K562 (cell line): ENCODE measurements at regions not wholly inside any gene's neighbourhood (a gene's known extent, or its start where the extent isn't known, plus 50 kb on each side); places are given as distances from the start of the nearest gene placed in this dataset.

Experiments
- ATAC-seq: fragments of 200-7000 bp; cut with Tn5 transposase; 3 replicates; pipeline ENCODE4 v1.9.1; 2020; ENCODE audit warnings: moderate library complexity
- BruUV-seq: library from RNA; stranded (reverse); fragments of 400-500 nt; replicated peaks from 2 replicates; lab custom pipeline; 2021; lab: Mats Ljungman, UMichigan
- CTCF ChIA-PET: fragments of 300-600 bp; formaldehyde crosslinking; extraction: SDS; loops from one replicate; lab custom pipeline; 2021; ENCODE audit warnings: low intra/inter-chr PET ratio; lab: Yijun Ruan, JAX
- POLR2A ChIA-PET: fragments of 300-600, 350-650 bp; sonication (Branson Sonifier 250); formaldehyde crosslinking; extraction: SDS; loops from one replicate; lab custom pipeline; 2021; ENCODE audit warnings: antibody characterized with exemption, inconsistent platforms; lab: Yijun Ruan, JAX
- DNase-seq, 4 experiments: peaks; one replicate each; pipeline versions ENCODE4 v3.0.0 to v3.0.0-alpha.2; 2011 to 2018; ENCODE audit warnings: low spot score in 3 of 4, mixed read lengths in 3 of 4; ENCODE audit errors: extremely low read depth in 1 of 4
- FAIRE-seq: peaks from 2 replicates; lab custom pipeline; 2011; peaks lifted over from hg19 to GRCh38; lab: Jason Lieb, UNC
- H2AFZ ChIP-seq: 2 replicates; pipeline ENCODE4 v1.6.0; 2011; ENCODE audit warnings: low read depth, low read length, control low read depth, inconsistent platforms
- H3K27ac ChIP-seq: fragments of 200-600 bp; 3 replicates; pipeline ENCODE4 v1.8.0; 2011; ENCODE audit warnings: low read depth, mild to moderate bottlenecking, control low read depth, inconsistent platforms, low read length, moderate library complexity, mixed read lengths; ENCODE audit errors: extremely low read depth
- H3K27me3 ChIP-seq, 2 experiments: fragments of 300-600 bp in 1 of 2; 2 replicates in 1 of 2; 3 replicates in 1 of 2; pipeline versions ENCODE4 v1.6.0 to v1.8.0; 2011; ENCODE audit warnings: inconsistent platforms in 2 of 2, low read length in 2 of 2, mild to moderate bottlenecking in 1 of 2, mixed read lengths in 1 of 2, moderate library complexity in 1 of 2; ENCODE audit not compliant: control insufficient read depth in 2 of 2, insufficient read depth in 2 of 2
- H3K36me3 ChIP-seq: fragments of 300-600 bp; 3 replicates; pipeline ENCODE4 v1.8.0; 2011; ENCODE audit warnings: mild to moderate bottlenecking, low read length, inconsistent platforms; ENCODE audit not compliant: control insufficient read depth, insufficient read depth
- H3K4me1 ChIP-seq, 2 experiments: fragments of 200-600 bp in 1 of 2; replicated peaks in 1 of 2; 2 replicates in 1 of 2; 3 replicates in 1 of 2; pipeline versions ENCODE4 v1.5.1 to v1.8.0; 2011; ENCODE audit warnings: inconsistent platforms in 2 of 2, low read length in 2 of 2, mild to moderate bottlenecking in 1 of 2, mixed read lengths in 1 of 2, moderate library complexity in 1 of 2; ENCODE audit not compliant: control insufficient read depth in 2 of 2, insufficient read depth in 2 of 2
- H3K4me2 ChIP-seq: 2 replicates; pipeline ENCODE4 v1.6.1; 2011; ENCODE audit warnings: low read length, control low read depth, inconsistent platforms, mixed read lengths; ENCODE audit not compliant: insufficient read depth
- H3K4me3 ChIP-seq: fragments of 200-600 bp; sonication (generic), shearing (Covaris generic); 2 replicates; pipeline ENCODE4 v1.5.1; 2016; ENCODE audit warnings: control low read depth, inconsistent platforms
- H3K79me2 ChIP-seq: fragments of 200-600 bp; 3 replicates; pipeline ENCODE4 v1.8.0; 2011; ENCODE audit warnings: low read length, inconsistent platforms; ENCODE audit not compliant: control insufficient read depth, insufficient read depth
- H3K9ac ChIP-seq, 2 experiments: 2 replicates each; pipeline versions ENCODE4 v1.6.0 to v1.6.1; 2011; ENCODE audit warnings: low read depth in 2 of 2, low read length in 2 of 2, control low read depth in 1 of 2, inconsistent platforms in 1 of 2, mild to moderate bottlenecking in 1 of 2, mixed read lengths in 1 of 2; ENCODE audit not compliant: insufficient read depth in 1 of 2
- H3K9me1 ChIP-seq: one replicate; pipeline ENCODE4 v1.6.0; 2011; ENCODE audit warnings: inconsistent platforms, mild to moderate bottlenecking, low read length, moderate library complexity; ENCODE audit not compliant: control insufficient read depth, insufficient read depth
- H3K9me3 ChIP-seq: replicated peaks from 2 replicates; pipeline ENCODE4 v1.5.1; 2011; ENCODE audit warnings: low read depth, low read length, inconsistent platforms; ENCODE audit not compliant: control insufficient read depth, insufficient read depth
- H4K20me1 ChIP-seq: replicated peaks from 2 replicates; pipeline ENCODE4 v1.6.1; 2011; ENCODE audit warnings: low read length, inconsistent platforms, mixed read lengths; ENCODE audit not compliant: control insufficient read depth, insufficient read depth
- POLR2B ChIP-seq: fragments of 450-650 bp; IDR thresholded peaks from 2 replicates; pipeline ENCODE4 v1.6.1; 2018; ENCODE audit warnings: low read depth; ENCODE audit not compliant: partially characterized antibody
- ZBTB11 ChIP-seq, 3 experiments: fragments of 200-800 bp in 1 of 3; fragments of 250-450 bp in 1 of 3; fragments of 450-650 bp in 1 of 3; sonication (Bioruptor Pico) in 1 of 3; sonication (Bioruptor generic) in 1 of 3; formaldehyde crosslinking in 1 of 3; IDR thresholded peaks; 2 replicates each; pipeline versions ENCODE4 v1.6.1 to v1.8.0; 2016 to 2022; ENCODE audit warnings: mild to moderate bottlenecking in 2 of 3, missing genetic modification characterization in 2 of 3, missing compliant biosample characterization in 1 of 3, moderate library complexity in 1 of 3
- WGBS: fragments of 100-300 bp; shearing (Covaris generic); methylation state at CpG from one replicate; pipeline ENCODE4 v1.1.6; 2016; ENCODE audit warnings: low coverage, mixed read lengths; ENCODE audit not compliant: insufficient coverage; ENCODE audit errors: missing lambda C conversion rate; 5-methylcytosine and 5-hydroxymethylcytosine counted together
- in situ Hi-C: fragments of 300-500 bp; cut with MboI; formaldehyde crosslinking; loops from 4 replicates; pipeline ENCODE4 v1.15.0; 2018; ENCODE audit warnings: inconsistent platforms, mixed read lengths
- intact Hi-C: fragments of 100-400 bp; cut with micrococcal nuclease; formaldehyde crosslinking; loops from 2 replicates; pipeline ENCODE4 v1.14.2; 2022

GRCh38 chr17:62130739-62131138 is 65.7 kb upstream of the MED13 start:
- DNase-seq = no peak
- no peak for ATAC-seq
- 93% methylated on average over 1 of the region's 1 CpG for WGBS
- no peak for FAIRE-seq
- TF ChIP-seq POLR2B (no peak), ZBTB11 (CRISPR knock-in tag; IDR thresholded peaks at IDR 0.05) (peak in 1 of 3 experiments; percentile 66; a peak in 2 of 6 replicates)
- no peaks in the 10 kb centered on the region for H3K79me2 ChIP-seq
- H4K20me1 ChIP-seq = no peaks in the 10 kb centered on the region
- H3K27ac ChIP-seq = no peak overlapping the region
- no peak overlapping the region for H3K4me2 ChIP-seq
- intact Hi-C loops = no loop called here
- no peak overlapping the region for H3K9ac ChIP-seq
- ChIA-PET CTCF (no interaction called here), POLR2A (interaction anchor here (1.6 kb wide), 1 partner anchor 13 kb away, joined by 7 read pairs; no protein-coding TSS in a partner anchor)
- H3K9me3 ChIP-seq = 0 out of 2 replicates have a peak, but pooled peaks cover 1% of the 10 kb centered on the region
- peaks cover 0 to 5% of the 10 kb centered on the region in 2 experiments; a peak in 2 of 5 replicates for H3K4me1 ChIP-seq
- no peak overlapping the region for H3K4me3 ChIP-seq
- H3K27me3 ChIP-seq = no peaks in the 10 kb centered on the region
- BruUV-seq = no TSS peak
- in situ Hi-C loops = no loop called here
- no peaks in the 10 kb centered on the region for H3K36me3 ChIP-seq
- H2AFZ ChIP-seq = 0 out of 2 replicates have a peak overlapping the region, but pooled peaks have one; percentile 40
- H3K9me1 ChIP-seq = no peaks in the 10 kb centered on the region
